A204.1 (cell line): ENCODE measurements at regions not wholly inside any gene's neighbourhood (a gene's known extent, or its start where the extent isn't known, plus 50 kb on each side); places are given as distances from the start of the nearest gene placed in this dataset.

Experiments
- FAIRE-seq: peaks from 2 replicates; lab custom pipeline; 2012; peaks lifted over from hg19 to GRCh38; lab: Jason Lieb, UNC

DNA sequence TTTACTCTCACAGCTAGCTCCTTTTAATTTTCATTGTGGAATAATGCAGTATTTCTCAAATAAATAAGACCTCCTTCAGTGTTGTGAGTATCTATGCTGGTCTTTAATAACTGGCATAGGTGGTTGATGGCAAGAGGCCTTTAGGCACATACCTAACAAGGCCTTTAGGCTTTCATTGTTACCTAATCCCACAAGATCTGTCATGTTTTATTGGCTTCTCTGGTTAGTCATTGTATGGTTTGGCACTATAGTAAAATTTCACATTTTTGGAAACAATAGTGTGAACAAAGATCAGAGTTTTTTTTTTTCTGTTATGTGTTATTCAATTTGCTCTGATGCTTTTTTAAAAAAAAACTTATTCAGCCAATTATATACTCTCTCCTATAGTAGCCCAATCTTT, 89.8 kb upstream of the NEUROD1 start:
- no peak for FAIRE-seq

DNA sequence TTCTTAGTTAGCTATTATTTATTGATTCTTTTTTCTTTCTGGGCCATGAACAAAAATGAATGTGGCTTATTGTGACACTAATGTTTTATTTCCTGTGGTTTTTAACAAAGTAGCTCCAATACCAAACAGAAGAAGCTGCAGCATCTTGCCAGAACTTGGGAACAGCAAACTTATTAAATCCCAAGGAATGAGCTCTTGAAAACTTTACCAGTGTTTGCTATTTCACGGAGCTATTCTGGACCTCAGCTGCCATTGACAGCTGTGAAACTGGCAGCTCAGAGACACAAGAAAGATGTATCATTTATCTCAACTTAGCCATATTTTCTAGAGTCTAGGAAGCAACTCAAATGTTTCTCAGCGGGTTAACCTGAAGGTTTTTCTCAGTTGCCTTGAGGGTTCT, 91.0 kb upstream of the NEUROD1 start:
- FAIRE-seq: no peak

DNA sequence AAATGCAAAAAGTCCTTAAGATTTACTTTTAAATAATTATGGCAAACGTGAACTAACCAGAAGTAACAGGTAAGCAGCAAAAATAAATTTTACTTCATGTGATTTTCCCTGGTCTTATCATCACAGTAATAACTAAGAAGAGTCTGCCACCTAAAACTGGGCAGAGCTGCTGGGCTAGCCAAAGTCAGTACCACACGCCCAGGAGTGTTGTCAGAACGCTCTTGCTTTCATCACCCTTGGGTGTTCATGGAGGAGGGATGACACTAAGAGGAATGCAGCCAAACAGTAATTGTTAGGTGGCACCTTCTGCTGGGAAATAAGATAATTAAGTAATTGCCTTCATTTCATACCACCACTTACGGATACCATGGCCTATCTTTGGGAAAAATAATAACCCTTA, 92.0 kb upstream of the NEUROD1 start:
- no peak for FAIRE-seq

DNA sequence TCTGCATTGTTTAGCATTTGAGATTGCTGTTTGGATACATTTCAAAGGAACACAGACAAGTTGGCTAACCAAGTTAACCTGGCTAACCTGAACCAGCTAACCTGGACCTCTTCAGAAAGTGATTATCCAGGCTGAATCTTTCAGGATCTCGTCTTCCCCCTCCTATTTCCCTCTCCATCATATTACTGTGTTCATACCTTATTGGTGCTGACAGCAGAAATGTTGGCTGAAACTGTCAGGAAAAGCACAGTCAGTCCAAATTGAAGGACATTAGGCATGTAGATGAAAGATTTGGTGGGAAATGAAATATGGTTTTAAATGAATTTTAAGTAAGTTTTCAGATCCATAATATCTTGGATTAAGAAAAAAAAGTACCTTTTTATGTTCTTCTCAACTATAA, 92.5 kb upstream of the NEUROD1 start:
- no peak for FAIRE-seq

DNA sequence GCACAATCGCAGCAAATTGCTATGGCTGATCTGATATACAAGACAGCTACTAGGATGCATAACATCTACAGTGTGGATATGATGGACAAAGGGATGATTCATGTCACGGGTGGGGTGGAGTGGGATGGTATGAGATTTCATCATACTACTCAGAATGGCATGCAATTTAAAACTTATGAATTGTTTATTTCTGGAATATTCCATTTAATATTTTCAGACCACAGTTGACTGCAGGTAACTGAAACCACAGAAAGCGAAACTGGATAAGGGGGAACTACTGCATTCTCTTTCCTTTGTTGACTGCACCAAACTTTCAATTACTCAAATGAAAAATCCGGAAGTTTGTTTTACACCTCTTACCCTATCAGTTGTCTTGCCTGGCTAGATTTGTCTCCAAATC, 94.4 kb upstream of the NEUROD1 start:
- FAIRE-seq: no peak

DNA sequence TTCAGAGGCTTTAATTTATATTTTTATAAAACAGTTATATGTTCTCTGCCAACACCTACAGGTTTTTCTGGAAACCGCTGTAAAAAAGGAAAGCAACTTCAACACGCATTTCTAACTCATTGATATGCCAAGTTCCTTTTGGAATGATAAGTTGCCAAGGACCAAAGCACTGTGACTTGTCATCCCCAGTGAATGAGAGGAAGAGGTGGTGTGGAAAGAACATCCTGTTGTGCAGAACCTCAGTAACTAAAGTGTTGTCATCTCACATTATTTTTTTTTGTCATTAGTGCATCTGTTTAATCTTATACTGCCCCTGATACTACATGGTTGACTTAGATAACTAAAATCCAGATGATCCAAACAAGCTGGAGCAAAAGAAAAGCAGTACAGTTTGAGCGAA, 96.0 kb upstream of the NEUROD1 start:
- FAIRE-seq: no peak

DNA sequence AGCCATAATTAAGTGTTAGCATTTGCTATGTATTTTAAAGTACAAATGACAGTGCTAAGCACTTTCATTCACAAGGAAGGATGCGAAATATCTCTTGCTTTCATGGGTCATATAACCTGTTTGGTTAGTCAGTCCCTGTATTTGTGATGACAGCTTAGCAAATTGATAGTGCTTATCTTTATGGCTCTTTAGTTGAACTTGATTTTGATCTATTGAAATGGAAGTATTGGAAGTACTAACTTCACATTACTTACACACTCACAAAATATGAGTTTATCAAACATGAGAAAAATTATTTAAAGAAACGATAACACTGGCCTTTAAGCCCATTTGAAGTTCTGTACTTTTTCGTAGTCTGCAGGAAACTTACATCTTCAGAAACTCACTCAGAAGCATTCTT, 97.4 kb upstream of the NEUROD1 start:
- no peak for FAIRE-seq

DNA sequence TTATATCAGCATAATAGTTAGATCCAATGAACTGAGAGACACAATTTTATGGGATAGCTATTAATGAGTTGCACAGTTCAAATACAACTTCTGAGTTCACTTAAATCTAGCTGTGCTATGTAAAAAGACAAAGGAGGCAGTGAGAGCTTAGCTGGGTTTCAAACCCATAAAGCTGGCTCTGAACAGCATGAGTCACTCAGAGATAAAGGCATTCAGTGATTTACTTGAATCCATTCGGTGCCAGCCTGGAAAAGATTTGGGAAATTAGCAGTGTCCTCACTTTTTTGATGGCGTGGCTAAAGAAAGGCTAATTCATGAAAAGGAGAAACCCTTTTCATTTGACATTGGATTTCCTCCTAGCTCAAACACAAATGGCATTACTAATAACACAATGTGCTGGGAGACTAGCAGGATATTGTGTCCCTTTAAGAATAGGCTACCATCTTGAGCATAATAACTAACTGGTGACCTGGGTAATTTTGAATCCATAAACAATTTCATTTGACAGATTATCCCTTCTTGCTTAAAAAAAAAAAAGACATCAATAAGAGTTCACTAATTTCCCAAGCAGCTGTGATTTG, 98.4 kb upstream of the NEUROD1 start:
- FAIRE-seq: no peak

DNA sequence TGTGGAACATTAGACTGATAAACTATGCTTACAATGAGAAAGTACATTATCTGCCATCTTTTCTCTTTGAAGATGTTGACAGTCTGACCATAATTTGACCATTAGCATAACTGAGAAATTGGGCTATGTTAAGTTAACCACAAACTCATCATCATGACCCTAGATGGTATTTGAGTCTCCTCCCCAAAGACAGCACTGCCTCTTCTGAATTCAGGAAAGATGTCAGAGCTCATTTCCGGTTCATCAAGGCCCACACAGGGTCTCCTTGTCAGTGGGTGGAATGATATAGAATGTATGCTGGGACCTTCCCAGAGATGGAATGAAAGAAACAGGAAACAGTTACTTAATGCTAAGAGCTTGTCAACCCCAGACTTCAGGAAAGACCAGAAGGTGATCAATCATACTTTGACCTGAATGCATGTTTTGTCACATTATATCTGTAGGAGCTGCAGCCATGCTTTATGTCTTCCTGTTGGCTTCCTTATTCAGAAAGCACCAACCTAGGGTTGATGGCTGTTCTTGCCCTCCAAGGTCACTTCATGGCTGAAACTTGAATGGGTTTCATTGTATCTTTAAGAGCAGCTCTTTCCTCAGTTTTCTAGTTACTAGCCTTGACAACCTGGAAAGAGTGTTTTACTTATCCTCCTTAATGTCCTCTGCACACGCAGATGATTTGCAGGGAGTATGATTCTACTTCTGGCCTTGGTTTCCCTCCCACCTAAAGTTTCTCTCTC, 99.1 kb upstream of the NEUROD1 start:
- FAIRE-seq: no peak

DNA sequence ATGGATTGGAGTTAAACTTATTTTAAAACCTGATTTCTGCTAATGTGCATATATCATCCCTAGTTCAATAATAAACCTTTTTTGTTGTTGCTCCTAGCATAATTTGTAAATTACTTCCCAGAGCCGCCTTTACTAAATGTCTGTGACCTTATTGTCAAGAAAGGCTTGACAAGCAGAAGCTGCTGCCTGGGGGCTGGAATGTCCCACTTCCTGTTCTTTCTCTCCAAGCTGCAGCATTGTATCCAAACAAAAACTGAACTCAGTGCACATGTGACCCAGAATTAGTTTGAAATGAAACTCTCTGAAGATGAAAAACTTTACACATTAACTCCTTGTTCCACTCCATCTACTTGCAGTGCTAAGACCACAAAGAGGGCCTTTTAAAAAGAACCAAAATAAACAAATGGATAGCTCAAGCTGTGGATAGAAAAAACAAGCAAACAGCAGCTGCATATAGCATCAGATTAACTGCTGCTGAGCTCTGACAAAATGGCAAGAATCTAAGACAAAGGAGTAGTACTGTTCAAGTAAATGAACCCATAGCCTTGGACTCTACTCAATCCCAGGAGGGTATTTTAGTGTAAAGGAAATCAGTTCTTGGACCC, 99.8 kb upstream of the NEUROD1 start:
- FAIRE-seq: no peak

DNA sequence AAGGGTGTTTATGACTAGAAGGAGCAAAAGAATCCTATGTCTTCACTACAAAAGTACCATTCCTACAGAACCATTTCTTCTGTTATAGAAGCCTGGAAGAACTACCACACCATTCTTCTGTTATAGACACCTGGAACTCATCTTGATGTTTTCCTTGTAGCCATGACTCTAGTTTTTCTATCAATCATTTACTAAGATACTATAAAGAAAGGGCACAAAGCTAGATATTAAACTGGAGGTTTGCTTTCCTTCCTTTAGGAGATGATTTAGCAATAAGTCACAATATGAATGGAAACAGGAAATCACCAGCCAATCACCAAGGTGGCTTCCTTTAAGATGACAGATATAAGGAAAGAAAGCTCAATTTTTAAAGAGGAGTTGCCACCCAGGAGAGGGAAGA, 100.3 kb upstream of the NEUROD1 start:
- FAIRE-seq: no peak

DNA sequence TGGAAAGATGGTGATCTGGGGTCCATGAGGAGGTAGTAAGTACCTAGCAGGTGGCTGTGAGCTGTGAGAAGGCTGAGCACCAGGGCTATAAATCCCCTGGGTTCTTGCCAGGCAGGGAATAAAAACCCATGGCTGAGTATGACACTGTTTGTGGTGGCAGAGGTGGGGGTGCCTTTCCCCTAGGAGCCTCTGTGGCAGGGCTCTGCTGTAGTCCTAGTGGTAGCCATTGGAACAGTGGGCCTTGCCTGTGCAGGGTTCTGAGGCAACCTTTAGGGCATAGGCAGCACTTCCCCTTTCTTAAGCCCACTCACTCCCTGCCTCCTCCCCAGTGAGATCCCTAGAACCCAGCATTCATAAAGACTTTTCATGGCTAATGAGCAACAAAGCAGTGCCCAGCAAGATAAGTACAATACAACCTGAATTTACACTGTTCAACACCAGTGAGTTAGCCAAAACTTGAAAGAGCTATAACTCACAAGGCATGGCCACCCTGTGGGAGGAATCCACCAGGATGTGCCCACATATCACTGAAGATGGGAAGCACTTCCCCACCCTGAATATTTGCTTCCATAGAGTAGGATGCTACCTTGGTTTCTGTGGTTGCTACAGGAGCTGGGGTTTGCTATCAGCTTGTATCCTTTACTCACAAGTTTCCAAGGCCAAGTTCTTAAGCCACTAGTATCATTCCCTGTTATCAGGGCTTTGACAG, 100.9 kb upstream of the NEUROD1 start:
- FAIRE-seq: no peak

DNA sequence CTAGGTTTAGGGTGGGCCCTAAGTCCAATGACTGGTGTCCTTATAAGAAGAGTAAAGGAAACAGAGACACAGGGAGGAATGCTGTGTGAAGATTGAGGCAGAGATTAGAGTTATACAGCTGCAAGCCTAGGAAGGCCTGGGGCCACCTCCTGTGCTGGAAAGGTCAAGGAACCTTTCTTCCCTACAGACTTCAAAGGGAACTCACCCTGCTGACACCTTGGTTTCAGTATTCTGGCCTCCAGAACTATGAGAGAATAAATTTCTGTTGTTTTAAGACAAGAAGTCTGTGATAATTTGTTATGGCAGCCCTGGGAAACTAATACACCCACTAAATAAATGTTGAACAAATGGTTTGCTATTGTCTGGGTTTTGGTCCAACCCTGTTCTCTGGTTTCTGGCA, 102.3 kb upstream of the NEUROD1 start:
- no peak for FAIRE-seq

DNA sequence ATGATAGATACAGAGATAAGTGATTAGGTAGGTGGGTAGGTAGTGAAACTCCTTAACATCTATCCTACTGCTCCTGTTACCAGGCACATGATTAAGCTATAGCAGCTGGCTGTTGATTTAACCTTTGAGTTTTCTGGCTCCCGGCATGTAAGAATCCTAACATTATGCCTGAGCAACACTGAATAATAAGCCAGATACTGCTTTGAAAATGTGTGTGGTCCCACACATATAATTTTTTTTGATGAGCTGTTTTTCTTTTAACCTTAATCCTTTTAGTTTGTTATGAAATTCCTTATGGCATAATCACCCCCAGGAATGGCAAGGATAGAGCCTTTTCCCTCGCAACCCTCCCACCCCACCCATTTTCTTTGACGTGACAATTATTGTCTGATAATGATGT, 104.2 kb upstream of the NEUROD1 start:
- no peak for FAIRE-seq

DNA sequence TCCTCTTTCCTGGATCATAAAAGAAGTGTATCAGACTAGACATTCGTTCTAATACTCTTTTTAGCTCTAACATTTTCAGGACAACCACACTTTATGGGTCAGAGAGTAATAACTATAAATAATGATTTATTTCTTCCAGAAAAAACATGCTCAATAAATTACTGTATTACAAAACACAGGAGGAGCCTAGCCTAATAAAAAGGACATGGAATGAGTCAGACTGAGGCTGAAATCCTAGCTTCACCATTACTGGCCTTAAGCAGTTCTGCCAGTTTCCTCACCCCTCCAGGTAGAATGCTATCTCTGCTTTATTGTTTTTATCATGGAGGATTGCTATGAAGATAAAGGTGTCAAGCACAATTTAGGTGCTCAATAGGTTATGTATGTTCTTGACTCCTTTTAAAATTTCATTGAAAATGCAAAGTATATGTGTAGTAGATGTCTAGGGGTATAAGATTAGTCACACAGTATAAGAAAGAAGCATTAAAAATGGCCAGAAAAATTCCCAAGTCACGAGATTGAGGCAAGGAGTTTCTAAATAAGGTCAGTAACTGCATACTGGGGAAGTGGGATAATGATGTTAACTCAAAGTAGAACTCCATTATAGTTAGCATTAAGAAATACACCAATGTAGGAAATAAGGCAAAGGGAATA, 105.5 kb upstream of the NEUROD1 start:
- FAIRE-seq: no peak

DNA sequence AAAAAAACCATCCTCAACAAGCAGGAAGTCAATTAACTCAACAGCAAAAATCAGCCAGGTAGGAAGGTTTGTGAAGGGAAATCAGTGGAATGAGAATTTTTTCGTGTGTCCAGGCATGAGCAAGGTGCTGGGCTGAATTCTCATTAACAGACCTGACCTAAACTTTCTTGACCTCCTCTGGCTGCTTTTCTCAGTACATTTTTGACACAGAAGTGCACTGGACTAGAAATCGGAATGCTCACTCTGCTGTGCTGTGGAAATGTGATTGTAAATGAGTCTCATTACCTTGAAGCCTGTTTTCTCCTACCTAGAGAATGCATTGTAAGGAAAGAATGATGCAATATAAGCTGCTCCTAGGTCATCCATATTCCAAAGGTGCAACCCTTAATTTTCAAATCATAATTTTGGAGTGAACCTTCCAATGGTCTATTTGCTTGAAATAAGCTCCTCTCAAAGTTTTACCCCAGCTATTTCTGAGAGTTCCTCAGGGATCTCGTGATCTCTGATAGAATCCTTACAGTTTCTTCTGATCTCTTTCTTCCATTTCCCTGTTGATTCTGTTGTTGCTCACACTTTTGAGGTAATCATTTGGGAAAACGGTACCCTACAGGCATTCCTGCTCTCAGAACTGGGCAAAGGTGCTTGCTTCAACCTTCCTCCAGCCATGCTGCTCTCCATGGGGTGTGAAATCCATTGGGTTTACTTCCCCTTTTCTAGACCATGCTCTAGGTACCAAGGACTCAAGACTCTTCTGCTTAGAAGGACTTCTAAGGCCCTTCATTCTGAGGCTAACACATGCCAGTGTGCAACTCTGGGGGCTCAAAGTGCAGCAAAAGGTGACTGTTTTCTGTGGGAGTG, 104.9 kb upstream of the ITPRID2 start:
- no peak for FAIRE-seq

DNA sequence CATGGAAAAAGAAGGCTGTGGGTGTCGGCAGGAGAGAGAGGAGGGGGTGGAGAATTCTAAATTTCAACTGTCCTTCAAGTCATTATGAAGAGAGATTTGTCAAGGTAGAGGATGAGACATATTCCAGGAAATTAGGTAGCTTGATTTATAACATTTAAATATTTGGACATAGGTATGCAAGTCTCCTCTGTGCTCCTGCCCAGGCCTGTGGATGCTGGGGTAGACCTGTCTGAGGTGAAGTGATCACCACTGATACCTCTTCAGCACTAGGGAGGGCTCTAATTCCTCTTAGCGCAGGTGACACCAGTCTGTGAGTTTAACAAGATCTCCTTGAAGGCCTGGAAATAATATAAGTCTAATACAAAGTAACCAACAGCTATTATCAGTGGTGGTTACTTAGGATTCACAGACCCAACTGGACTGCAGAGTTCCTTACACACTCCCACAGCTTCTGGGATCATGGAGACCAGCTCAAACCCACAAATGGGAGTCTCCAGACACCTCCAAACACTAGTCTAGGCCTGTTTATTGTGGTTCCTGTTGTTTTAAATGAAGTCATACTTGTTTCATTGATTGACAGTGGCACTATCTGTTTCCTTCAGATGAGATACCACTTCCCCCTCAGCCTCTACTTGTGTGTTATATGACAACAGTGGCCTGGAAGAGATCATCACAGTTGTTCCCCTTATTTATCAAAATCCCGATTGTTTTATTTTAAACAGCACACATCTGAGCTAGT, 104.1 kb upstream of the ITPRID2 start:
- FAIRE-seq: no peak

DNA sequence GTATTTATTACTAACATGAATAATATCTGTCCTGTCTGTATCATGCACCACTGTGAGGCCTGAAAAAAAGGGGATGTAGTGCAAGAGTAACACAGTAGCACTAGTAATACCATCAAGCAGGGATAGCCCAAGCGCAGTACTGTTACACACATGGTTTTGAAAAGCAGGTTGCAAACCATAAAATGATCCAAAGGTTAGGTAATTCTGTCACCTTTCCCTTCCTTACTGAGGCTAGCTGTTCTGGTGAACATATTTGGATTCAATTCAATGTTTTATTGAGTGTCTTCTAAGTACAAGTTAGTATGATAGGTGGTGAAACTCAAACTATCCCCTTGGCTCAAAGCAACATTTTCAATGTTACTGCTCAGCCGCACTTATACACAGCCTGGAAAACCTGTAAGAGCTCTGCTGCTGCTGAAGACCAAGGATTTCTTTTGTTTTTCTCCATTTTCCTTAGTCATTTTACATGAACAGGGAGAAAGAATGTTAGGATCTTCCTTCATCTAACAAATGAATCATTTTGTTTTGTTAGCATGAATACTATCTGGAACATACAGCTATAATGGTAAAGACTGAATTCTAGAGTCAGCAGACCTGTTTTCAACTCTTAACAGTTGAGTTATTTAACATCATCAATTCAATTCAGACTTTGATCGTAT, 102.5 kb upstream of the ITPRID2 start:
- no peak for FAIRE-seq

DNA sequence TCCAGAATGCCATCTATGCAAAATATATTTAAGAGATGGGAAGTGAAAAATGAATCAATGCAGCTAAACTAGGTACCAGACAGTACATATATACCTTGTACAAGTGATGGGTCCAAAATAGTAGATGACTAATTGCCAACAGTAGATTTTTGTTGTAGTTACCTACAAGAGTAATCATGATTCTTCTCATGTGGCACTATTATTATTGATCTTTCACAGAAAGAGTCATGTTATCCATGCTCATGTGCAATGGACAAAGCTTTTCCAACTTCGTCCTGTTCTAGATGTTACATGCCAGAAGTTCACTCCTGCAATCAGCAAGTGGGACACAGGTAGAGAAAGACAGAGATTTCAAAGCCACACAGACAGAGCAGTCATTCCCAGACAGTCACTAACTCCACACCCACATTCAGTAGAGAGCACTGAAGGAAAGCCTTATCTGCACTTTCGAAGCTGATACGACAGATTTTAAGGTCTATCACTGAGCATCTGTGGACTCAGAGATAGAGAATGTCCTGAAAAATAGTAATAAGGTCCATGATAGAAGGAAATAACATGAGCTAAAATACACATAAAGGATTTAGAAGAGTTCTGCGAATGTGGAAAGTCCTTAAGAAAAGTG, 101.6 kb upstream of the ITPRID2 start:
- no peak for FAIRE-seq
